Inferior parietal cortex (tissue), 1 donor: ENCODE measurements at regions not wholly inside any gene's neighbourhood (a gene's known extent, or its start where the extent isn't known, plus 50 kb on each side); places are given as distances from the start of the nearest gene placed in this dataset.

Experiments
- DNase-seq: peaks from one replicate; pipeline ENCODE4 v3.0.0-alpha.2; 2016; ENCODE audit errors: extremely low spot score

GRCh38 chr5:97842687-97843086, 659.6 kb upstream of the RIOK2 start:
- no peak for DNase-seq

GRCh38 chr5:97844797-97845196, 661.8 kb upstream of the RIOK2 start:
- no peak for DNase-seq

GRCh38 chr5:97846643-97847042, 663.6 kb upstream of the RIOK2 start:
- DNase-seq: no peak

- DNase-seq: no peak
Observed at GRCh38 chr5:97847920-97848631, 665.0 kb upstream of the RIOK2 start.

- DNase-seq: no peak
Observed at GRCh38 chr5:97851036-97851435, 668.0 kb upstream of the RIOK2 start.

- no peak for DNase-seq
Observed at GRCh38 chr5:97854871-97855762, 672.1 kb upstream of the RIOK2 start.

- no peak for DNase-seq
Observed at GRCh38 chr5:97874491-97874890, 691.4 kb upstream of the RIOK2 start.

GRCh38 chr5:97876272-97876671, 693.2 kb upstream of the RIOK2 start:
- DNase-seq: no peak

GRCh38 chr5:97877588-97877987, 694.5 kb upstream of the RIOK2 start:
- peak; percentile 57 for DNase-seq

- DNase-seq: no peak
Observed at GRCh38 chr5:97888439-97888838, 705.4 kb upstream of the RIOK2 start.

GRCh38 chr5:97891971-97892370, 708.9 kb upstream of the RIOK2 start:
- no peak for DNase-seq

- DNase-seq: no peak
Observed at GRCh38 chr5:97903742-97904141, 720.7 kb upstream of the RIOK2 start.

- no peak for DNase-seq
Observed at GRCh38 chr5:97906135-97906534, 723.1 kb upstream of the RIOK2 start.

- no peak for DNase-seq
Observed at GRCh38 chr5:97907646-97908400, 724.8 kb upstream of the RIOK2 start.

GRCh38 chr5:97909541-97909940, 726.5 kb upstream of the RIOK2 start:
- DNase-seq: no peak

- DNase-seq: no peak
Observed at GRCh38 chr5:97914483-97914882, 731.4 kb upstream of the RIOK2 start.

GRCh38 chr5:97915106-97915505, 732.1 kb upstream of the RIOK2 start:
- no peak for DNase-seq

- no peak for DNase-seq
Observed at GRCh38 chr5:97918057-97918456, 735.0 kb upstream of the RIOK2 start.

- DNase-seq: no peak
Observed at GRCh38 chr5:97918620-97919019, 735.6 kb upstream of the RIOK2 start.

- no peak for DNase-seq
Observed at GRCh38 chr5:97919719-97920118, 736.7 kb upstream of the RIOK2 start.

- DNase-seq: no peak
Observed at GRCh38 chr5:97922776-97923175, 739.7 kb upstream of the RIOK2 start.

- DNase-seq: no peak
Observed at GRCh38 chr5:97923496-97923895, 740.4 kb upstream of the RIOK2 start.
